KMS-11 (cell line): ENCODE measurements at regions not wholly inside any gene's neighbourhood (a gene's known extent, or its start where the extent isn't known, plus 50 kb on each side); places are given as distances from the start of the nearest gene placed in this dataset.
"Not testable (repeated sequence)": the region's sequence is repeated elsewhere in the genome, so short reads cannot be mapped to it uniquely, and the experiment has no call there.

Experiments used
- H2AFZ ChIP-seq: fragments of 200-600 bp; sonication (generic); 2 replicates; pipeline ENCODE4 v1.6.1; 2016; ENCODE audit warnings: antibody characterized with exemption, mixed run types, low read depth
- H3K27ac ChIP-seq: fragments of 200-600 bp; sonication (generic); 2 replicates; pipeline ENCODE4 v1.6.1; 2016; ENCODE audit warnings: mild to moderate bottlenecking, mixed run types
- H3K27me3 ChIP-seq: fragments of 200-600 bp; sonication (generic); 2 replicates; pipeline ENCODE4 v1.6.1; 2017; ENCODE audit warnings: mild to moderate bottlenecking, low read depth, mixed run types, moderate library complexity; ENCODE audit not compliant: insufficient read depth
- H3K36me3 ChIP-seq: fragments of 200-600 bp; sonication (generic); 2 replicates; pipeline ENCODE4 v1.6.1; 2017; ENCODE audit warnings: mild to moderate bottlenecking, mixed run types; ENCODE audit not compliant: insufficient read depth
- H3K4me1 ChIP-seq: fragments of 200-600 bp; sonication (generic); 2 replicates; pipeline ENCODE4 v1.6.1; 2016; ENCODE audit warnings: mild to moderate bottlenecking, low read depth, mixed run types; ENCODE audit not compliant: poor library complexity, severe bottlenecking
- H3K4me2 ChIP-seq: fragments of 200-600 bp; sonication (generic); 2 replicates; pipeline ENCODE4 v1.7.0; 2016; ENCODE audit warnings: mild to moderate bottlenecking, mixed run types
- H3K4me3 ChIP-seq: fragments of 200-600 bp; sonication (generic); IDR thresholded peaks from 2 replicates; pipeline ENCODE4 v1.6.1; 2017; ENCODE audit warnings: low read depth, low read length, mixed read lengths; ENCODE audit not compliant: insufficient read depth
- H3K79me2 ChIP-seq: fragments of 200-600 bp; sonication (generic); 2 replicates; pipeline ENCODE4 v1.6.1; 2016; ENCODE audit warnings: low read depth, mixed run types; ENCODE audit not compliant: insufficient read depth
- H3K9ac ChIP-seq: fragments of 200-600 bp; sonication (generic); 2 replicates; pipeline ENCODE4 v1.6.1; 2016; ENCODE audit warnings: mild to moderate bottlenecking, mixed run types
- H4K20me1 ChIP-seq: fragments of 200-600 bp; sonication (generic); 2 replicates; pipeline ENCODE4 v1.6.1; 2016; ENCODE audit warnings: mild to moderate bottlenecking, mixed run types; ENCODE audit not compliant: insufficient read depth
- CTCF ChIP-seq: fragments of 200-600 bp; sonication (generic); conservative IDR thresholded peaks from 2 replicates; pipeline ENCODE4 v1.6.1; 2017; ENCODE audit warnings: low read depth, mild to moderate bottlenecking, antibody characterized with exemption, low read length, moderate library complexity, mixed read lengths

GRCh38 chr3:87120236-87120635 lies 106.9 kb upstream of the CHMP2B start:
- TF ChIP-seq CTCF: no peak
- no peak overlapping the region for H3K4me2 ChIP-seq
- H3K36me3 ChIP-seq: no peaks in the 10 kb centered on the region
- no peaks in the 10 kb centered on the region for H3K79me2 ChIP-seq
- H3K4me3 ChIP-seq: no peak overlapping the region
- no peaks in the 10 kb centered on the region for H3K4me1 ChIP-seq
- H3K9ac ChIP-seq: no peak overlapping the region
- H3K27ac ChIP-seq: no peak overlapping the region
- H2AFZ ChIP-seq: no peak overlapping the region
- H4K20me1 ChIP-seq: no peaks in the 10 kb centered on the region
- no peaks in the 10 kb centered on the region for H3K27me3 ChIP-seq

GRCh38 chr3:87109465-87109864 lies 117.6 kb upstream of the CHMP2B start:
- no peaks in the 10 kb centered on the region for H3K4me1 ChIP-seq
- no peaks in the 10 kb centered on the region for H3K27me3 ChIP-seq
- H3K27ac ChIP-seq: no peak overlapping the region
- H3K36me3 ChIP-seq: no peaks in the 10 kb centered on the region
- H3K9ac ChIP-seq: no peak overlapping the region
- H2AFZ ChIP-seq: no peak overlapping the region
- no peak overlapping the region for H3K4me2 ChIP-seq
- H3K79me2 ChIP-seq: no peaks in the 10 kb centered on the region
- no peak for TF ChIP-seq CTCF
- no peaks in the 10 kb centered on the region for H4K20me1 ChIP-seq
- no peak overlapping the region for H3K4me3 ChIP-seq

- Histone ChIP-seq H3K4me2 (no peak overlapping the region), H3K4me3 (no peak overlapping the region), H4K20me1 (no peaks in the 10 kb centered on the region), H3K79me2 (no peaks in the 10 kb centered on the region), H3K36me3 (no peaks in the 10 kb centered on the region), H2AFZ (no peak overlapping the region), H3K4me1 (no peaks in the 10 kb centered on the region), H3K27ac (no peak overlapping the region), H3K27me3 (no peaks in the 10 kb centered on the region), H3K9ac (no peak overlapping the region)
- TF ChIP-seq CTCF: no peak
Measured at GRCh38 chr3:87101861-87102625, 111.1 kb upstream of the VGLL3 start.

GRCh38 chr3:87097733-87098132 lies 106.8 kb upstream of the VGLL3 start:
- not testable (repeated sequence) for H2AFZ ChIP-seq, H3K4me3 ChIP-seq, H4K20me1 ChIP-seq, H3K27ac ChIP-seq, H3K36me3 ChIP-seq, H3K4me2 ChIP-seq, H3K79me2 ChIP-seq, H3K9ac ChIP-seq, H3K4me1 ChIP-seq, H3K27me3 ChIP-seq

GRCh38 chr3:87090631-87091030 lies 99.7 kb upstream of the VGLL3 start:
- Histone ChIP-seq H3K4me1 (no peaks in the 10 kb centered on the region), H3K79me2 (no peaks in the 10 kb centered on the region), H4K20me1 (no peaks in the 10 kb centered on the region), H3K27ac (no peak overlapping the region), H3K4me3 (no peak overlapping the region), H3K4me2 (no peak overlapping the region), H3K27me3 (no peaks in the 10 kb centered on the region), H3K36me3 (no peaks in the 10 kb centered on the region), H2AFZ (no peak overlapping the region), H3K9ac (no peak overlapping the region)
- no peak for TF ChIP-seq CTCF
